Embryonic facial prominence (tissue), 1 donor: ENCODE measurements at regions not wholly inside any gene's neighbourhood (a gene's known extent, or its start where the extent isn't known, plus 50 kb on each side); places are given as distances from the start of the nearest gene placed in this dataset.

Experiments used
- DNase-seq: peaks from one replicate; pipeline ENCODE4 v3.0.0-alpha.2; 2016; ENCODE audit errors: extremely low spot score

GRCh38 chr4:13844740-13845139 is 217.2 kb upstream of the BOD1L1 start:
- DNase-seq, result no peak

- no peak for DNase-seq
Observed at GRCh38 chr4:13849778-13850177, 222.3 kb upstream of the BOD1L1 start.

GRCh38 chr4:13851085-13851940 is 223.8 kb upstream of the BOD1L1 start:
- DNase-seq, result no peak

GRCh38 chr4:13852411-13852810 is 224.9 kb upstream of the BOD1L1 start:
- no peak for DNase-seq

GRCh38 chr4:13856387-13856786 is 228.9 kb upstream of the BOD1L1 start:
- no peak for DNase-seq

GRCh38 chr4:13857397-13857796 is 229.9 kb upstream of the BOD1L1 start:
- DNase-seq, result no peak

GRCh38 chr4:13857800-13858199 is 230.3 kb upstream of the BOD1L1 start:
- DNase-seq, result no peak

- DNase-seq, result no peak
Observed at GRCh38 chr4:13859423-13859822, 231.9 kb upstream of the BOD1L1 start.

GRCh38 chr4:13860126-13860525 is 232.6 kb upstream of the BOD1L1 start:
- no peak for DNase-seq

- no peak for DNase-seq
Observed at GRCh38 chr4:13865871-13866669, 238.5 kb upstream of the BOD1L1 start.

GRCh38 chr4:13866881-13867280 is 239.4 kb upstream of the BOD1L1 start:
- DNase-seq, result no peak

GRCh38 chr4:13872155-13872554 is 244.6 kb upstream of the BOD1L1 start:
- no peak for DNase-seq

GRCh38 chr4:13872955-13873354 is 245.4 kb upstream of the BOD1L1 start:
- DNase-seq, result no peak

- DNase-seq, result no peak
Observed at GRCh38 chr4:13875181-13875580, 247.7 kb upstream of the BOD1L1 start.

GRCh38 chr4:13876131-13876530 is 248.6 kb upstream of the BOD1L1 start:
- DNase-seq, result no peak

- DNase-seq, result no peak
Observed at GRCh38 chr4:13876940-13877339, 249.4 kb upstream of the BOD1L1 start.

GRCh38 chr4:13877626-13878025 is 250.1 kb upstream of the BOD1L1 start:
- no peak for DNase-seq

GRCh38 chr4:13881892-13882291 is 254.4 kb upstream of the BOD1L1 start:
- DNase-seq, result no peak

GRCh38 chr4:13887010-13887409 is 259.5 kb upstream of the BOD1L1 start:
- DNase-seq, result no peak

- DNase-seq, result no peak
Observed at GRCh38 chr4:13888112-13888511, 260.6 kb upstream of the BOD1L1 start.

GRCh38 chr4:13891544-13891939 is 264.0 kb upstream of the BOD1L1 start:
- DNase-seq, result no peak

GRCh38 chr4:13892739-13893105 is 265.2 kb upstream of the BOD1L1 start:
- no peak for DNase-seq

- no peak for DNase-seq
Observed at GRCh38 chr4:13893211-13893610, 265.7 kb upstream of the BOD1L1 start.
